IMR-90 (cell line): ENCODE measurements at regions not wholly inside any gene's neighbourhood (a gene's known extent, or its start where the extent isn't known, plus 50 kb on each side); places are given as distances from the start of the nearest gene placed in this dataset.

Experiments used
- ATAC-seq: fragments of 200-7000 bp; cut with Tn5 transposase; 2 replicates; pipeline ENCODE4 v1.9.1; 2020; ENCODE audit warnings: low read depth, mild to moderate bottlenecking, moderate library complexity
- BruUV-seq: library from RNA; stranded (reverse); fragments of 400-500 nt; replicated peaks from 2 replicates; lab custom pipeline; 2021; lab: Mats Ljungman, UMichigan
- CTCF ChIA-PET: fragments of 300-600 bp; formaldehyde crosslinking; extraction: SDS; loops from one replicate; lab custom pipeline; 2021; ENCODE audit warnings: antibody characterized with exemption; lab: Yijun Ruan, JAX
- POLR2A ChIA-PET: fragments of 300-600 bp; sonication (Branson Sonifier 250); formaldehyde crosslinking; loops from one replicate; lab custom pipeline; 2022; ENCODE audit warnings: antibody characterized with exemption; ENCODE audit not compliant: unreplicated experiment; lab: Charles Lee
- DNase-seq: peaks from one replicate; pipeline ENCODE4 v3.0.0; 2013
- H2AFZ ChIP-seq: replicated peaks from 2 replicates; pipeline ENCODE3; 2013; ENCODE audit warnings: low read length, mild to moderate bottlenecking; ENCODE audit not compliant: poor library complexity
- H2AK5ac ChIP-seq: 2 replicates; pipeline ENCODE4 v1.6.1; 2013; ENCODE audit warnings: low read depth, low read length, inconsistent platforms
- H2AK9ac ChIP-seq: replicated peaks from 2 replicates; pipeline ENCODE3; 2013; ENCODE audit warnings: mild to moderate bottlenecking, low read depth, low read length, moderate library complexity; ENCODE audit not compliant: poor library complexity
- H2BK120ac ChIP-seq: 2 replicates; pipeline ENCODE4 v1.6.1; 2013; ENCODE audit warnings: low read depth, low read length, inconsistent platforms
- H2BK15ac ChIP-seq: 3 replicates; pipeline ENCODE4 v1.6.1; 2013; ENCODE audit warnings: low read depth, low read length, inconsistent platforms
- H2BK20ac ChIP-seq: 2 replicates; pipeline ENCODE4 v1.6.1; 2013; ENCODE audit warnings: low read depth, mild to moderate bottlenecking, inconsistent platforms, low read length, moderate library complexity
- H2BK5ac ChIP-seq: 2 replicates; pipeline ENCODE4 v1.6.1; 2013; ENCODE audit warnings: mild to moderate bottlenecking, low read depth, low read length, inconsistent platforms; ENCODE audit not compliant: poor library complexity, severe bottlenecking
- H3K14ac ChIP-seq: replicated peaks from 2 replicates; pipeline ENCODE4 v1.6.1; 2013; ENCODE audit warnings: low read depth, low read length, inconsistent platforms
- H3K18ac ChIP-seq: 2 replicates; pipeline ENCODE4 v1.6.1; 2013; ENCODE audit warnings: low read depth, low read length, control low read depth
- H3K23ac ChIP-seq: 2 replicates; pipeline ENCODE4 v1.6.1; 2013; ENCODE audit warnings: low read depth, low read length, inconsistent platforms
- H3K27ac ChIP-seq: 2 replicates; pipeline ENCODE4 v1.5.1; 2013; ENCODE audit warnings: mild to moderate bottlenecking, control low read depth, low read length; ENCODE audit not compliant: insufficient read depth
- H3K27me3 ChIP-seq: 2 replicates; pipeline ENCODE4 v1.6.1; 2013; ENCODE audit warnings: low read length; ENCODE audit not compliant: control insufficient read depth, insufficient read depth
- H3K36me3 ChIP-seq: 2 replicates; pipeline ENCODE4 v1.6.1; 2013; ENCODE audit warnings: low read length, mixed read lengths; ENCODE audit not compliant: control insufficient read depth, insufficient read depth
- H3K4ac ChIP-seq: 2 replicates; pipeline ENCODE4 v1.6.1; 2013; ENCODE audit warnings: low read depth, low read length, inconsistent platforms
- H3K4me1 ChIP-seq: 2 replicates; pipeline ENCODE4 v1.6.1; 2013; ENCODE audit warnings: low read length, mixed read lengths; ENCODE audit not compliant: control insufficient read depth, insufficient read depth
- H3K4me2 ChIP-seq: 2 replicates; pipeline ENCODE4 v1.6.1; 2013; ENCODE audit warnings: low read depth, mild to moderate bottlenecking, control low read depth, low read length, moderate library complexity
- H3K4me3 ChIP-seq: 2 replicates; pipeline ENCODE4 v1.5.1; 2013; ENCODE audit warnings: low read depth, mild to moderate bottlenecking, control low read depth, low read length, moderate library complexity; ENCODE audit not compliant: insufficient read depth
- H3K56ac ChIP-seq: 2 replicates; pipeline ENCODE4 v1.6.1; 2013; ENCODE audit warnings: low read length, inconsistent platforms; ENCODE audit not compliant: insufficient read depth; ENCODE audit errors: extremely low read depth
- H3K79me1 ChIP-seq, 2 experiments: 2 replicates each; pipeline ENCODE4 v1.6.1; 2013; ENCODE audit warnings: low read length in 2 of 2, inconsistent platforms in 1 of 2, low read depth in 1 of 2
- H3K9ac ChIP-seq: 2 replicates; pipeline ENCODE4 v1.6.1; 2013; ENCODE audit warnings: low read depth, low read length, control low read depth
- H3K9me1 ChIP-seq: 2 replicates; pipeline ENCODE4 v1.6.1; 2013; ENCODE audit warnings: low read length, inconsistent platforms; ENCODE audit not compliant: insufficient read depth
- H3K9me3 ChIP-seq: 2 replicates; pipeline ENCODE4 v1.6.1; 2013; ENCODE audit warnings: low read length; ENCODE audit not compliant: control insufficient read depth, insufficient read depth
- H4K20me1 ChIP-seq: 2 replicates; pipeline ENCODE4 v1.6.1; 2013; ENCODE audit warnings: low read length, inconsistent platforms; ENCODE audit not compliant: insufficient read depth
- H4K5ac ChIP-seq: 2 replicates; pipeline ENCODE4 v1.6.1; 2013; ENCODE audit warnings: mild to moderate bottlenecking, low read depth, low read length, control low read depth
- H4K8ac ChIP-seq, 2 experiments: 2 replicates each; pipeline ENCODE4 v1.6.1; 2013; ENCODE audit warnings: low read depth in 2 of 2, low read length in 2 of 2, control low read depth in 1 of 2, inconsistent platforms in 1 of 2
- H4K91ac ChIP-seq: 2 replicates; pipeline ENCODE4 v1.6.1; 2013; ENCODE audit warnings: low read depth, low read length, inconsistent platforms; ENCODE audit not compliant: insufficient read depth
- BHLHE40 ChIP-seq: fragments of 150-350 bp; IDR thresholded peaks from 2 replicates; pipeline ENCODE4 v1.6.1; 2016; ENCODE audit warnings: mild to moderate bottlenecking, low read depth, low read length
- CEBPB ChIP-seq: IDR thresholded peaks from 2 replicates; pipeline ENCODE4 v1.6.1; 2012; ENCODE audit warnings: low read depth, low read length, improper control_type of control experiment
- CHD1 ChIP-seq: IDR thresholded peaks from 2 replicates; pipeline ENCODE4 v1.6.1; 2012; ENCODE audit warnings: low read depth, low read length, improper control_type of control experiment
- ELK1 ChIP-seq: fragments of 150-350 bp; IDR thresholded peaks from 2 replicates; pipeline ENCODE4 v1.6.1; 2016; ENCODE audit warnings: low read depth, mild to moderate bottlenecking, low read length, moderate library complexity, borderline replicate concordance
- FOS ChIP-seq: fragments of 150-350 bp; IDR thresholded peaks from 2 replicates; pipeline ENCODE4 v1.6.1; 2016; ENCODE audit warnings: low read depth, low read length
- MAZ ChIP-seq: IDR thresholded peaks from 2 replicates; pipeline ENCODE4 v1.6.1; 2012; ENCODE audit warnings: low read depth, mild to moderate bottlenecking, low read length, improper control_type of control experiment, moderate library complexity, borderline replicate concordance
- MXI1 ChIP-seq: IDR thresholded peaks from 2 replicates; pipeline ENCODE4 v1.6.1; 2012; ENCODE audit warnings: low read depth, mild to moderate bottlenecking, low read length, moderate library complexity, borderline replicate concordance
- NFE2L2 ChIP-seq: fragments of 150-350 bp; IDR thresholded peaks from 2 replicates; pipeline ENCODE4 v1.6.1; 2016; ENCODE audit warnings: low read depth, mild to moderate bottlenecking, low read length
- RAD21 ChIP-seq: IDR thresholded peaks from 2 replicates; pipeline ENCODE4 v1.6.1; 2012; ENCODE audit warnings: low read length, improper control_type of control experiment
- RCOR1 ChIP-seq: IDR thresholded peaks from 2 replicates; pipeline ENCODE4 v1.6.1; 2012; ENCODE audit warnings: mild to moderate bottlenecking, low read length, improper control_type of control experiment; ENCODE audit not compliant: insufficient replicate concordance
- RFX5 ChIP-seq: IDR thresholded peaks from 2 replicates; pipeline ENCODE4 v1.8.0; 2012; ENCODE audit warnings: low read depth, mild to moderate bottlenecking, low read length, moderate library complexity
- SMC3 ChIP-seq: fragments of 150-350 bp; IDR thresholded peaks from 2 replicates; pipeline ENCODE4 v1.6.1; 2016; ENCODE audit warnings: low read depth, mild to moderate bottlenecking, antibody characterized with exemption, low read length, moderate library complexity
- USF2 ChIP-seq: fragments of 150-350 bp; IDR thresholded peaks from 2 replicates; pipeline ENCODE4 v1.6.1; 2017; ENCODE audit warnings: mild to moderate bottlenecking, antibody characterized with exemption, low read length, low read depth
- WGBS, 2 experiments: methylation state at CpG; one replicate each; pipeline versions ENCODE4 v1.1.5 to v1.1.7; 2013; ENCODE audit warnings: missing lambda C conversion rate in 2 of 2; ENCODE audit not compliant: insufficient read length in 1 of 2; ENCODE audit errors: extremely low coverage in 2 of 2; 5-methylcytosine and 5-hydroxymethylcytosine counted together
- dilution Hi-C: fragments of 300-500 bp; cut with HindIII; formaldehyde crosslinking; loops from one replicate; pipeline ENCODE4 v1.14.3; 2018; ENCODE audit warnings: low sequenced_read_pairs; ENCODE audit not compliant: unreplicated experiment
- in situ Hi-C: fragments of 300-500 bp; cut with MboI; formaldehyde crosslinking; loops from 3 replicates; pipeline ENCODE4 v1.14.3; 2019; ENCODE audit warnings: low sequenced_read_pairs, inconsistent platforms, mixed read lengths
- intact Hi-C: fragments of 100-400 bp; cut with micrococcal nuclease; formaldehyde crosslinking; loops from 2 replicates; pipeline ENCODE4 v1.10.0; 2022
- TF ChIP-seq, protein P1 (sequence below): conservative IDR thresholded peaks from 2 replicates; pipeline ENCODE4 v1.5.1; 2012; ENCODE audit warnings: mild to moderate bottlenecking, low read depth, low read length, improper control_type of control experiment

DNA sequence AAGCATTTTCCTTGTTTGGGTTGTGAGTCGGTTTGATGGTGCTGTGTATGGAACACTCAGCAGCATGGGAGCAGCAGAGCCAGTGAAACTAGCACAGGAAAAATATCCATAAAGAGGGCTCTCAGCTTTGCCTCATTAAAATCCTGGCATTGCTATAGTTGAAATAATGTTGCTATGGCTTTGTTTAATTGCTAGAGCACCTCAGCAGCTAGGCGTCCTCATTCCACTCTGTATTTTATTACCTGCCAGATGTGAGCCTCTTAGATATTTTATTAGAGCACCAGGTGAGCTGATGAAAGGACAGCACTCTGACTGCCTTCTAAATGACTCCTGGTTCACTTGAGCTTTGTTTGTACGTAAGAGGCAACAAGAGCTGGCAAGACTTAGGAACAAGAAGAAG, 232.4 kb downstream of the MTX2 start:
- ChIA-PET CTCF (no interaction called here), POLR2A (no interaction called here)
- dilution Hi-C loops, result no loop called here

More for the DNA sequence above, 232.4 kb downstream of the MTX2 start:
- no peak for TF ChIP-seq NFE2L2
- no peak for TF ChIP-seq CHD1
- no peak for TF ChIP-seq MAZ
- TF ChIP-seq, protein P1, sequence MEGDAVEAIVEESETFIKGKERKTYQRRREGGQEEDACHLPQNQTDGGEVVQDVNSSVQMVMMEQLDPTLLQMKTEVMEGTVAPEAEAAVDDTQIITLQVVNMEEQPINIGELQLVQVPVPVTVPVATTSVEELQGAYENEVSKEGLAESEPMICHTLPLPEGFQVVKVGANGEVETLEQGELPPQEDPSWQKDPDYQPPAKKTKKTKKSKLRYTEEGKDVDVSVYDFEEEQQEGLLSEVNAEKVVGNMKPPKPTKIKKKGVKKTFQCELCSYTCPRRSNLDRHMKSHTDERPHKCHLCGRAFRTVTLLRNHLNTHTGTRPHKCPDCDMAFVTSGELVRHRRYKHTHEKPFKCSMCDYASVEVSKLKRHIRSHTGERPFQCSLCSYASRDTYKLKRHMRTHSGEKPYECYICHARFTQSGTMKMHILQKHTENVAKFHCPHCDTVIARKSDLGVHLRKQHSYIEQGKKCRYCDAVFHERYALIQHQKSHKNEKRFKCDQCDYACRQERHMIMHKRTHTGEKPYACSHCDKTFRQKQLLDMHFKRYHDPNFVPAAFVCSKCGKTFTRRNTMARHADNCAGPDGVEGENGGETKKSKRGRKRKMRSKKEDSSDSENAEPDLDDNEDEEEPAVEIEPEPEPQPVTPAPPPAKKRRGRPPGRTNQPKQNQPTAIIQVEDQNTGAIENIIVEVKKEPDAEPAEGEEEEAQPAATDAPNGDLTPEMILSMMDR, result no peak
- no peak for TF ChIP-seq RAD21
- TF ChIP-seq RCOR1, result no peak
- no peak for TF ChIP-seq ELK1
- TF ChIP-seq RFX5, result no peak
- no peak for TF ChIP-seq USF2
- no peak for TF ChIP-seq CEBPB
- TF ChIP-seq SMC3, result no peak
- TF ChIP-seq BHLHE40, result no peak
- no peak for TF ChIP-seq FOS
- no peak for TF ChIP-seq MXI1
- no peak overlapping the region for H2AK5ac ChIP-seq
- no peak overlapping the region for H3K4ac ChIP-seq
- H3K9me3 ChIP-seq, result no peaks in the 10 kb centered on the region
- H3K23ac ChIP-seq, result no peak overlapping the region
- no peak overlapping the region for H4K5ac ChIP-seq
- H2BK15ac ChIP-seq, result no peak overlapping the region
- H3K4me1 ChIP-seq, result no peaks in the 10 kb centered on the region
- H2BK120ac ChIP-seq, result no peak overlapping the region
- H4K8ac ChIP-seq, result no peak overlapping the region
- H3K18ac ChIP-seq, result no peak overlapping the region
- peaks cover 7% of the 10 kb centered on the region for H3K27me3 ChIP-seq
- no peak for DNase-seq
- ATAC-seq, result no peak
- WGBS, 2 experiments, result no CpG with 5 or more reads among the region's 3 CpGs
- no peak overlapping the region for H3K4me3 ChIP-seq
- in situ Hi-C loops, result no loop called here
- no peak overlapping the region for H3K4me2 ChIP-seq
- no peak overlapping the region for H3K9ac ChIP-seq
- H3K14ac ChIP-seq, result no peak overlapping the region
- no peak overlapping the region for H2AFZ ChIP-seq
- H3K27ac ChIP-seq, result no peak overlapping the region
- no peak overlapping the region for H2BK20ac ChIP-seq
- H4K91ac ChIP-seq, result no peak overlapping the region
- BruUV-seq, result no TSS peak
- no peak overlapping the region for H2BK5ac ChIP-seq
- H3K79me1 ChIP-seq, result no peaks in the 10 kb centered on the region
- no peak overlapping the region for H3K56ac ChIP-seq
- H4K20me1 ChIP-seq, result no peaks in the 10 kb centered on the region
- H2AK9ac ChIP-seq, result no peak overlapping the region
- H3K9me1 ChIP-seq, result no peaks in the 10 kb centered on the region
- intact Hi-C loops, result no loop called here
- no peaks in the 10 kb centered on the region for H3K36me3 ChIP-seq
